Lung (tissue), 11 donors: ENCODE measurements at regions not wholly inside any gene's neighbourhood (a gene's known extent, or its start where the extent isn't known, plus 50 kb on each side); places are given as distances from the start of the nearest gene placed in this dataset.

Source experiments
- ATAC-seq: fragments of 200-7000 bp; cut with Tn5 transposase; one replicate; pipeline ENCODE4 v1.9.1; 2020; ENCODE audit warnings: moderate number of reproducible peaks; ENCODE audit not compliant: insufficient read depth, low FRiP score
- DNase-seq, 3 donors: peaks; one replicate each; pipeline ENCODE4 v3.0.0-alpha.2; 2013 to 2017
- H3K27ac ChIP-seq, 2 donors: one replicate each; pipeline ENCODE4 v1.5.1; 2013; ENCODE audit warnings: mild to moderate bottlenecking in 2 of 2, moderate library complexity in 2 of 2, control low read depth in 1 of 2, inconsistent platforms in 1 of 2, low read depth in 1 of 2, low read length in 1 of 2
- H3K27me3 ChIP-seq, 3 donors: one replicate each; pipeline ENCODE4 v1.5.1; 2013; ENCODE audit warnings: low read length in 2 of 3; ENCODE audit not compliant: control insufficient read depth in 3 of 3, insufficient read depth in 3 of 3
- H3K36me3 ChIP-seq, 4 donors: one replicate each; pipeline ENCODE4 v1.5.1; 2013; ENCODE audit warnings: low read length in 4 of 4, mild to moderate bottlenecking in 1 of 4, moderate library complexity in 1 of 4; ENCODE audit not compliant: control insufficient read depth in 4 of 4, insufficient read depth in 4 of 4
- H3K4me1 ChIP-seq, 5 donors: one replicate each; pipeline ENCODE4 v1.5.1; 2013; ENCODE audit warnings: low read length in 5 of 5, mild to moderate bottlenecking in 2 of 5, moderate library complexity in 1 of 5; ENCODE audit not compliant: control insufficient read depth in 5 of 5, insufficient read depth in 5 of 5
- H3K4me3 ChIP-seq: one replicate; pipeline ENCODE4 v1.5.1; 2013; ENCODE audit warnings: mild to moderate bottlenecking, control low read depth, moderate library complexity
- H3K9ac ChIP-seq, 2 donors: one replicate each; pipeline ENCODE4 v1.5.1; 2013; ENCODE audit warnings: low read length in 2 of 2, control low read depth in 1 of 2; ENCODE audit not compliant: insufficient read depth in 1 of 2
- H3K9me3 ChIP-seq, 4 donors: one replicate each; pipeline ENCODE4 v1.5.1; 2013; ENCODE audit warnings: low read length in 3 of 4, mild to moderate bottlenecking in 1 of 4, moderate library complexity in 1 of 4; ENCODE audit not compliant: control insufficient read depth in 4 of 4, insufficient read depth in 3 of 4
- CTCF ChIP-seq: IDR thresholded peaks from 2 replicates; pipeline ENCODE4 v1.5.1; 2012; ENCODE audit warnings: mild to moderate bottlenecking; ENCODE audit errors: control extremely low read depth, extremely low read depth
- WGBS, 2 donors: extraction: QIAGEN DNeasy Blood & Tissue Kit; methylation state at CpG; one replicate each; pipeline ENCODE4 v1.1.7; 2013; 5-methylcytosine and 5-hydroxymethylcytosine counted together
- donor health status: control.
- donor health status: control.
- donor health status: Bipolar disorder and iron deficiency.
- donor health status: healthy.
- donor health status: DM: yes; HTN: yes; CAD: no.

GRCh38 chr22:34055525-34056200, 135.4 kb upstream of the LARGE1 start:
- H3K9me3 ChIP-seq, result peaks cover 0 to 10% (median 8%) of the 10 kb centered on the region in 4 donors
- no peaks in the 10 kb centered on the region for H3K36me3 ChIP-seq
- TF ChIP-seq CTCF, result no peak
- ATAC-seq, result no peak
- no peaks in the 10 kb centered on the region for H3K4me1 ChIP-seq
- 40 to 55% methylated on average over 3 of the region's 3 CpGs for WGBS, 2 donors
- H3K27me3 ChIP-seq, result no peaks in the 10 kb centered on the region
- no peak overlapping the region for H3K4me3 ChIP-seq
- H3K27ac ChIP-seq, result no peak overlapping the region
- no peak for DNase-seq
- no peak overlapping the region for H3K9ac ChIP-seq

- ATAC-seq (no peak), DNase-seq (no peak)
- no peak for TF ChIP-seq CTCF
- peaks cover 0 to 12% (median 8%) of the 10 kb centered on the region in 4 donors for H3K9me3 ChIP-seq
- H3K4me1 ChIP-seq, result no peaks in the 10 kb centered on the region
- H3K27me3 ChIP-seq, result no peaks in the 10 kb centered on the region
- no peaks in the 10 kb centered on the region for H3K36me3 ChIP-seq
- no peak overlapping the region for H3K4me3 ChIP-seq
- 78 to 81% methylated on average over 4 of the region's 4 CpGs for WGBS, 2 donors
- no peak overlapping the region for H3K27ac ChIP-seq
- H3K9ac ChIP-seq, result no peak overlapping the region
Measured at GRCh38 chr22:34057726-34058125, 137.4 kb upstream of the LARGE1 start.

- DNase-seq (no peak), ATAC-seq (no peak)
- H3K4me3 ChIP-seq, result no peak overlapping the region
- no peaks in the 10 kb centered on the region for H3K27me3 ChIP-seq
- H3K9ac ChIP-seq, result no peak overlapping the region
- peaks cover 0 to 4% (median 1%) of the 10 kb centered on the region in 4 donors for H3K9me3 ChIP-seq
- H3K27ac ChIP-seq, result no peak overlapping the region
- 70 to 72% methylated on average over 7 of the region's 7 CpGs for WGBS, 2 donors
- H3K4me1 ChIP-seq, result no peaks in the 10 kb centered on the region
- no peak for TF ChIP-seq CTCF
- H3K36me3 ChIP-seq, result no peaks in the 10 kb centered on the region
Measured at GRCh38 chr22:34064696-34065095, 144.4 kb upstream of the LARGE1 start.

GRCh38 chr22:34067031-34067430, 146.8 kb upstream of the LARGE1 start:
- H3K36me3 ChIP-seq, result no peaks in the 10 kb centered on the region
- H3K27ac ChIP-seq, result no peak overlapping the region
- no peak for TF ChIP-seq CTCF
- H3K27me3 ChIP-seq, result no peaks in the 10 kb centered on the region
- no peak for DNase-seq
- ATAC-seq, result no peak
- no peaks in the 10 kb centered on the region for H3K4me1 ChIP-seq
- H3K4me3 ChIP-seq, result no peak overlapping the region
- H3K9me3 ChIP-seq, result peaks cover 0 to 3% (median under 1%) of the 10 kb centered on the region in 4 donors
- WGBS, 2 donors, result 79 to 84% methylated on average over 7 of the region's 7 CpGs
- H3K9ac ChIP-seq, result no peak overlapping the region
